Stimulated activated CD4-positive, alpha-beta T cell treated with anti-CD3 and anti-CD28 coated beads, Interleukin-2, amount 100 ng/mL, for 48 hours (primary cell): ENCODE measurements at regions not wholly inside any gene's neighbourhood (a gene's known extent, or its start where the extent isn't known, plus 50 kb on each side); places are given as distances from the start of the nearest gene placed in this dataset.

Experiments
- DNase-seq, 2 donors: peaks; one replicate each; pipeline ENCODE4 v3.0.0-alpha.2; 2020

- DNase-seq: no peak
Measured at GRCh38 chr5:155434267-155434666, 420.7 kb downstream of the KIF4B start.

GRCh38 chr5:155434681-155435080, 421.1 kb downstream of the KIF4B start:
- DNase-seq: no peak

- no peak for DNase-seq
Measured at GRCh38 chr5:155441849-155442248, 428.3 kb downstream of the KIF4B start.

- no peak for DNase-seq
Measured at GRCh38 chr5:155451106-155451505, 437.6 kb downstream of the KIF4B start.

- no peak for DNase-seq
Measured at GRCh38 chr5:155455791-155456514, 442.4 kb downstream of the KIF4B start.

- DNase-seq: no peak
Measured at GRCh38 chr5:155459889-155460500, 446.4 kb downstream of the KIF4B start.

GRCh38 chr5:155460501-155460931, 447.0 kb downstream of the KIF4B start:
- DNase-seq: no peak

GRCh38 chr5:155461304-155461703, 447.7 kb downstream of the KIF4B start:
- no peak for DNase-seq

- DNase-seq: no peak
Measured at GRCh38 chr5:155466851-155467250, 453.3 kb downstream of the KIF4B start.

- no peak for DNase-seq
Measured at GRCh38 chr5:155471027-155471426, 457.5 kb downstream of the KIF4B start.

GRCh38 chr5:155472780-155473179, 459.2 kb downstream of the KIF4B start:
- DNase-seq: no peak

GRCh38 chr5:155475318-155475717, 461.8 kb downstream of the KIF4B start:
- no peak for DNase-seq

- no peak for DNase-seq
Measured at GRCh38 chr5:155480731-155481131, 467.2 kb downstream of the KIF4B start.

- DNase-seq: no peak
Measured at GRCh38 chr5:155481182-155481581, 467.6 kb downstream of the KIF4B start.

- DNase-seq: no peak
Measured at GRCh38 chr5:155482428-155482827, 468.9 kb downstream of the KIF4B start.

GRCh38 chr5:155485386-155485785, 471.8 kb downstream of the KIF4B start:
- no peak for DNase-seq

GRCh38 chr5:155489949-155490348, 476.4 kb downstream of the KIF4B start:
- DNase-seq: no peak

- no peak for DNase-seq
Measured at GRCh38 chr5:155492191-155492590, 478.6 kb downstream of the KIF4B start.

GRCh38 chr5:155504606-155505005, 491.1 kb downstream of the KIF4B start:
- no peak for DNase-seq

GRCh38 chr5:155507363-155507762, 493.8 kb downstream of the KIF4B start:
- no peak for DNase-seq

GRCh38 chr5:155508673-155509072, 495.1 kb downstream of the KIF4B start:
- DNase-seq: no peak

- DNase-seq: no peak
Measured at GRCh38 chr5:155512329-155512728, 498.8 kb downstream of the KIF4B start.

GRCh38 chr5:155514105-155514563, 500.6 kb downstream of the KIF4B start:
- no peak for DNase-seq

- DNase-seq: no peak
Measured at GRCh38 chr5:155522540-155522939, 509.0 kb downstream of the KIF4B start.

- DNase-seq: no peak
Measured at GRCh38 chr5:155529362-155529761, 515.8 kb downstream of the KIF4B start.
